Loucy (cell line): ENCODE measurements at regions not wholly inside any gene's neighbourhood (a gene's known extent, or its start where the extent isn't known, plus 50 kb on each side); places are given as distances from the start of the nearest gene placed in this dataset.

Source experiments
- EZH2phosphoT487 ChIP-seq: fragments of 200-600 bp; IDR thresholded peaks from 2 replicates; pipeline ENCODE4 v1.6.1; 2018; ENCODE audit warnings: antibody characterized with exemption, mild to moderate bottlenecking, moderate library complexity, borderline replicate concordance
- TF ChIP-seq, protein P1 (sequence below): fragments of 200-600 bp; sonication (generic); conservative IDR thresholded peaks from 2 replicates; pipeline ENCODE4 v1.5.1; 2014; ENCODE audit warnings: mild to moderate bottlenecking, antibody characterized with exemption, low read length

- TF ChIP-seq, protein P1, sequence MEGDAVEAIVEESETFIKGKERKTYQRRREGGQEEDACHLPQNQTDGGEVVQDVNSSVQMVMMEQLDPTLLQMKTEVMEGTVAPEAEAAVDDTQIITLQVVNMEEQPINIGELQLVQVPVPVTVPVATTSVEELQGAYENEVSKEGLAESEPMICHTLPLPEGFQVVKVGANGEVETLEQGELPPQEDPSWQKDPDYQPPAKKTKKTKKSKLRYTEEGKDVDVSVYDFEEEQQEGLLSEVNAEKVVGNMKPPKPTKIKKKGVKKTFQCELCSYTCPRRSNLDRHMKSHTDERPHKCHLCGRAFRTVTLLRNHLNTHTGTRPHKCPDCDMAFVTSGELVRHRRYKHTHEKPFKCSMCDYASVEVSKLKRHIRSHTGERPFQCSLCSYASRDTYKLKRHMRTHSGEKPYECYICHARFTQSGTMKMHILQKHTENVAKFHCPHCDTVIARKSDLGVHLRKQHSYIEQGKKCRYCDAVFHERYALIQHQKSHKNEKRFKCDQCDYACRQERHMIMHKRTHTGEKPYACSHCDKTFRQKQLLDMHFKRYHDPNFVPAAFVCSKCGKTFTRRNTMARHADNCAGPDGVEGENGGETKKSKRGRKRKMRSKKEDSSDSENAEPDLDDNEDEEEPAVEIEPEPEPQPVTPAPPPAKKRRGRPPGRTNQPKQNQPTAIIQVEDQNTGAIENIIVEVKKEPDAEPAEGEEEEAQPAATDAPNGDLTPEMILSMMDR, result no peak
- TF ChIP-seq EZH2phosphoT487, result no peak
These were observed 205.2 kb downstream of the SCG2 start for GRCh38 chr2:223396993-223397392.
